Endothelial cell of umbilical vein (primary cell): ENCODE measurements at regions not wholly inside any gene's neighbourhood (a gene's known extent, or its start where the extent isn't known, plus 50 kb on each side); places are given as distances from the start of the nearest gene placed in this dataset.

Experiments
- BruUV-seq: library from RNA; stranded (reverse); fragments of 400-500 nt; replicated peaks from 2 replicates; lab custom pipeline; 2021; lab: Mats Ljungman, UMichigan
- CTCF ChIA-PET: fragments of 300-600, 350-600 bp; sonication (Branson Sonifier 250); formaldehyde crosslinking; loops from one replicate; lab custom pipeline; 2021; ENCODE audit warnings: antibody characterized with exemption, inconsistent platforms; lab: Charles Lee
- POLR2A ChIA-PET: fragments of 300-600, 350-600 bp; sonication (Branson Sonifier 250); formaldehyde crosslinking; loops from one replicate; lab custom pipeline; 2021; ENCODE audit warnings: antibody characterized with exemption, inconsistent platforms; lab: Charles Lee
- DNase-seq: peaks from one replicate; pipeline ENCODE4 v3.0.0-alpha.2; 2011; ENCODE audit warnings: low read depth, low spot score
- FAIRE-seq: peaks from 2 replicates; lab custom pipeline; 2011; peaks lifted over from hg19 to GRCh38; lab: Jason Lieb, UNC
- H2AFZ ChIP-seq: 2 replicates; pipeline ENCODE4 v1.6.0; 2012; ENCODE audit warnings: low read depth, low read length, control low read depth, inconsistent platforms
- H3K27ac ChIP-seq: 2 replicates; pipeline ENCODE4 v1.5.1; 2011; ENCODE audit warnings: low read depth, mild to moderate bottlenecking, control low read depth, low read length, moderate library complexity; ENCODE audit not compliant: insufficient read depth
- H3K27me3 ChIP-seq, 2 experiments: 2 replicates each; pipeline versions ENCODE4 v1.6.0 to v1.6.1; 2011; ENCODE audit warnings: low read length in 2 of 2, mixed read lengths in 1 of 2; ENCODE audit not compliant: control insufficient read depth in 2 of 2, insufficient read depth in 2 of 2
- H3K36me3 ChIP-seq, 2 experiments: 2 replicates in 1 of 2; 3 replicates in 1 of 2; pipeline ENCODE4 v1.5.1; 2011; ENCODE audit warnings: low read length in 2 of 2, mild to moderate bottlenecking in 1 of 2, moderate library complexity in 1 of 2; ENCODE audit not compliant: control insufficient read depth in 2 of 2, insufficient read depth in 2 of 2; ENCODE audit errors: extremely low read depth in 1 of 2
- H3K4me1 ChIP-seq: 3 replicates; pipeline ENCODE4 v1.5.1; 2011; ENCODE audit warnings: mild to moderate bottlenecking, low read length; ENCODE audit not compliant: control insufficient read depth, insufficient read depth; ENCODE audit errors: extremely low read depth
- H3K4me2 ChIP-seq: 2 replicates; pipeline ENCODE4 v1.6.1; 2011; ENCODE audit warnings: low read length, control low read depth, mixed read lengths; ENCODE audit not compliant: insufficient read depth
- H3K4me3 ChIP-seq, 3 experiments: fragments of 200-600 bp in 1 of 3; sonication (generic), shearing (Covaris generic) in 1 of 3; replicated peaks in 1 of 3; 2 replicates each; pipeline ENCODE4 v1.5.1; 2011 to 2016; ENCODE audit warnings: control low read depth in 3 of 3, low read length in 3 of 3, mild to moderate bottlenecking in 2 of 3, inconsistent platforms in 1 of 3, low read depth in 1 of 3, moderate library complexity in 1 of 3; ENCODE audit not compliant: insufficient read depth in 1 of 3
- H3K79me2 ChIP-seq: 2 replicates; pipeline ENCODE4 v1.6.0; 2012; ENCODE audit warnings: low read length, inconsistent platforms; ENCODE audit not compliant: control insufficient read depth, insufficient read depth
- H3K9ac ChIP-seq: replicated peaks from 2 replicates; pipeline ENCODE3; 2011; ENCODE audit warnings: low read length, control low read depth; ENCODE audit not compliant: insufficient read depth; ENCODE audit errors: extremely low read depth
- H3K9me1 ChIP-seq: replicated peaks from 3 replicates; pipeline ENCODE4 v1.6.0; 2011; ENCODE audit warnings: mild to moderate bottlenecking, low read length; ENCODE audit not compliant: control insufficient read depth, insufficient read depth; ENCODE audit errors: extremely low read depth
- H3K9me3 ChIP-seq: replicated peaks from 2 replicates; pipeline ENCODE4 v1.5.1; 2012; ENCODE audit warnings: low read length, inconsistent platforms; ENCODE audit not compliant: control insufficient read depth, insufficient read depth
- H4K20me1 ChIP-seq: replicated peaks from 2 replicates; pipeline ENCODE3; 2011; ENCODE audit warnings: mild to moderate bottlenecking, low read length; ENCODE audit not compliant: control insufficient read depth, insufficient read depth; ENCODE audit errors: extremely low read depth
- EZH2 ChIP-seq: IDR thresholded peaks from 2 replicates; pipeline ENCODE4 v1.6.1; 2012; ENCODE audit warnings: borderline replicate concordance, low read depth, mild to moderate bottlenecking, moderate library complexity, low read length, inconsistent platforms; ENCODE audit not compliant: severe bottlenecking
- FOS ChIP-seq: IDR thresholded peaks from 2 replicates; pipeline ENCODE4 v1.6.1; 2011; ENCODE audit warnings: mild to moderate bottlenecking, low read length, moderate library complexity, borderline replicate concordance; ENCODE audit not compliant: insufficient read depth
- GATA2 ChIP-seq: IDR thresholded peaks from 2 replicates; pipeline ENCODE4 v1.7.0; 2011; ENCODE audit warnings: low read depth, mild to moderate bottlenecking, moderate library complexity, mixed read lengths, low read length; ENCODE audit not compliant: insufficient read length, insufficient read depth
- JUN ChIP-seq: IDR thresholded peaks from 2 replicates; pipeline ENCODE4 v1.6.1; 2011; ENCODE audit warnings: borderline replicate concordance, low read depth; ENCODE audit not compliant: insufficient read length, insufficient read depth
- MYC ChIP-seq: IDR thresholded peaks from one replicate; pipeline ENCODE4 v1.6.1; 2011; ENCODE audit warnings: mild to moderate bottlenecking, low read depth, low read length
- POLR2A ChIP-seq: IDR thresholded peaks from 2 replicates; pipeline ENCODE4 v1.6.1; 2012; ENCODE audit warnings: low read depth, mild to moderate bottlenecking, control low read depth, low read length
- POLR2AphosphoS5 ChIP-seq: IDR thresholded peaks from 2 replicates; pipeline ENCODE4 v1.6.1; 2012; ENCODE audit warnings: low read depth, mild to moderate bottlenecking, control low read depth, low read length, moderate library complexity; ENCODE audit not compliant: insufficient read depth
- dilution Hi-C: fragments of 300-500 bp; cut with MboI; formaldehyde crosslinking; loops from one replicate; pipeline ENCODE4 v1.15.0; 2019; ENCODE audit warnings: low sequenced_read_pairs; ENCODE audit not compliant: extremely low pct_ligation_motif_present
- intact Hi-C: fragments of 100-400 bp; cut with micrococcal nuclease; formaldehyde crosslinking; loops from one replicate; pipeline ENCODE4 v1.10.0; 2022
- TF ChIP-seq, protein P1 (sequence below): IDR thresholded peaks from 2 replicates; pipeline ENCODE4 v1.6.1; 2011; ENCODE audit not compliant: insufficient read depth, insufficient read length
- TF ChIP-seq, protein P2 (sequence below), 2 donors: IDR thresholded peaks; 1 replicate in 1 of 2; 2 replicates in 1 of 2; pipeline ENCODE4 v1.5.1; 2011; ENCODE audit warnings: low read length in 2 of 2, mild to moderate bottlenecking in 2 of 2, moderate library complexity in 2 of 2, control low read depth in 1 of 2, inconsistent platforms in 1 of 2, low read depth in 1 of 2; ENCODE audit not compliant: insufficient read depth in 1 of 2; ENCODE audit errors: extremely low read depth in 1 of 2

DNA sequence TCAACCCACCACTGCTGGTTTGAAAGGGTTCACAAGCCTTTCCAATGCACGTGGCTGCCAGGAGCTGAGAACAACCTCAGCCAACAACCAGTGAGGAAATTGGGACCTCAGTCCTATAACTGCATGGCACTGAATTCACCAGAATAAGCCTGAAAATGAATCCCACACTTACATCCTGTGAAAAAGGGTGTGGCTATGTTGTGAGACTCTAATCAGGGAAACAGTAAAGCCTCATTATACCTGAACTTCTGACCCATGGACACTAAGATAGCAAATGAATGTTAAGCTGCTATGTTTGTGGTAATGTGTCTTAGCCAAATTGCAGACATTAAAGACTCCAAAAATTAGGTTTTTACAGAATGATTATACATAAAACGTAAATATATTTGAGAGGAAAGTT is 515.8 kb downstream of the IRS1 start:
- H3K4me3 ChIP-seq: no peak overlapping the region
- CTCF ChIA-PET: no interaction called here
- FAIRE-seq (no peak), DNase-seq (no peak)
- no peak overlapping the region for H3K27ac ChIP-seq
- no peaks in the 10 kb centered on the region for H3K9me1 ChIP-seq
- no peak for TF ChIP-seq EZH2
- no peak for TF ChIP-seq FOS
- TF ChIP-seq, protein P1, sequence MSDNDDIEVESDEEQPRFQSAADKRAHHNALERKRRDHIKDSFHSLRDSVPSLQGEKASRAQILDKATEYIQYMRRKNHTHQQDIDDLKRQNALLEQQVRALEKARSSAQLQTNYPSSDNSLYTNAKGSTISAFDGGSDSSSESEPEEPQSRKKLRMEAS: no peak
- TF ChIP-seq POLR2A: no peak
- no peak for TF ChIP-seq GATA2
- no peak for TF ChIP-seq MYC
- TF ChIP-seq, protein P2, sequence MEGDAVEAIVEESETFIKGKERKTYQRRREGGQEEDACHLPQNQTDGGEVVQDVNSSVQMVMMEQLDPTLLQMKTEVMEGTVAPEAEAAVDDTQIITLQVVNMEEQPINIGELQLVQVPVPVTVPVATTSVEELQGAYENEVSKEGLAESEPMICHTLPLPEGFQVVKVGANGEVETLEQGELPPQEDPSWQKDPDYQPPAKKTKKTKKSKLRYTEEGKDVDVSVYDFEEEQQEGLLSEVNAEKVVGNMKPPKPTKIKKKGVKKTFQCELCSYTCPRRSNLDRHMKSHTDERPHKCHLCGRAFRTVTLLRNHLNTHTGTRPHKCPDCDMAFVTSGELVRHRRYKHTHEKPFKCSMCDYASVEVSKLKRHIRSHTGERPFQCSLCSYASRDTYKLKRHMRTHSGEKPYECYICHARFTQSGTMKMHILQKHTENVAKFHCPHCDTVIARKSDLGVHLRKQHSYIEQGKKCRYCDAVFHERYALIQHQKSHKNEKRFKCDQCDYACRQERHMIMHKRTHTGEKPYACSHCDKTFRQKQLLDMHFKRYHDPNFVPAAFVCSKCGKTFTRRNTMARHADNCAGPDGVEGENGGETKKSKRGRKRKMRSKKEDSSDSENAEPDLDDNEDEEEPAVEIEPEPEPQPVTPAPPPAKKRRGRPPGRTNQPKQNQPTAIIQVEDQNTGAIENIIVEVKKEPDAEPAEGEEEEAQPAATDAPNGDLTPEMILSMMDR (IDR thresholded peaks at IDR 0.05; ENCODE audit: extremely low read depth in 1 of 2, insufficient read depth in 1 of 2, low read depth in 1 of 2, low read length in 2 of 2): no peak
- TF ChIP-seq POLR2AphosphoS5: no peak
- no peak for TF ChIP-seq JUN
- no peak overlapping the region for H2AFZ ChIP-seq
- H3K9me3 ChIP-seq: no peaks in the 10 kb centered on the region
- no peaks in the 10 kb centered on the region for H3K79me2 ChIP-seq
- no TSS peak for BruUV-seq
- dilution Hi-C loops: no loop called here
- POLR2A ChIA-PET: no interaction called here
- no peaks in the 10 kb centered on the region for H3K27me3 ChIP-seq
- H3K36me3 ChIP-seq: no peaks in the 10 kb centered on the region
- no peaks in the 10 kb centered on the region for H3K4me1 ChIP-seq
- H3K4me2 ChIP-seq: no peak overlapping the region
- intact Hi-C loops: no loop called here
- no peaks in the 10 kb centered on the region for H4K20me1 ChIP-seq
- H3K9ac ChIP-seq: no peak overlapping the region
